Esophagus (tissue), 2 donors: ENCODE measurements at regions not wholly inside any gene's neighbourhood (a gene's known extent, or its start where the extent isn't known, plus 50 kb on each side); places are given as distances from the start of the nearest gene placed in this dataset.

ENCODE experiments used
- H3K27ac ChIP-seq, 2 donors: one replicate each; pipeline ENCODE4 v1.5.1; 2013; ENCODE audit warnings: low read depth in 2 of 2, mild to moderate bottlenecking in 2 of 2, inconsistent platforms in 1 of 2, low read length in 1 of 2, moderate library complexity in 1 of 2
- H3K27me3 ChIP-seq, 2 donors: one replicate each; pipeline ENCODE4 v1.6.1; 2013; ENCODE audit warnings: low read length in 2 of 2, control low read depth in 1 of 2, mild to moderate bottlenecking in 1 of 2; ENCODE audit not compliant: insufficient read depth in 2 of 2, control insufficient read depth in 1 of 2
- H3K36me3 ChIP-seq, 2 donors: one replicate each; pipeline ENCODE4 v1.6.1; 2013; ENCODE audit warnings: low read length in 1 of 2; ENCODE audit not compliant: control insufficient read depth in 2 of 2, insufficient read depth in 2 of 2
- H3K4me1 ChIP-seq, 2 donors: one replicate each; pipeline ENCODE4 v1.6.1; 2013; ENCODE audit warnings: low read length in 1 of 2; ENCODE audit not compliant: control insufficient read depth in 2 of 2, insufficient read depth in 2 of 2
- H3K4me3 ChIP-seq, 2 donors: one replicate each; pipeline ENCODE4 v1.5.1; 2013; ENCODE audit warnings: low read length in 2 of 2, mild to moderate bottlenecking in 2 of 2, low read depth in 1 of 2, moderate library complexity in 1 of 2
- H3K9me3 ChIP-seq, 2 donors: one replicate each; pipeline ENCODE4 v1.6.1; 2013; ENCODE audit warnings: mild to moderate bottlenecking in 2 of 2, low read depth in 1 of 2, low read length in 1 of 2, moderate library complexity in 1 of 2; ENCODE audit not compliant: control insufficient read depth in 2 of 2, insufficient read depth in 1 of 2
- WGBS, 2 donors: extraction: QIAGEN DNeasy Blood & Tissue Kit; methylation state at CpG; one replicate each; pipeline ENCODE4 v1.1.7; 2013; 5-methylcytosine and 5-hydroxymethylcytosine counted together
- donor health status: healthy with polysubstance abuse.
- donor health status: Bipolar disorder and iron deficiency.

- H3K36me3 ChIP-seq, result no peaks in the 10 kb centered on the region
- H3K27ac ChIP-seq, result no peak overlapping the region
- 52 to 66% methylated on average over 4 of the region's 4 CpGs for WGBS, 2 donors
- H3K4me1 ChIP-seq, result no peaks in the 10 kb centered on the region
- H3K9me3 ChIP-seq, result no peaks in the 10 kb centered on the region
- no peaks in the 10 kb centered on the region for H3K27me3 ChIP-seq
- H3K4me3 ChIP-seq, result no peak overlapping the region
Observed at GRCh38 chr20:10783707-10784553, 110.1 kb upstream of the JAG1 start.

DNA sequence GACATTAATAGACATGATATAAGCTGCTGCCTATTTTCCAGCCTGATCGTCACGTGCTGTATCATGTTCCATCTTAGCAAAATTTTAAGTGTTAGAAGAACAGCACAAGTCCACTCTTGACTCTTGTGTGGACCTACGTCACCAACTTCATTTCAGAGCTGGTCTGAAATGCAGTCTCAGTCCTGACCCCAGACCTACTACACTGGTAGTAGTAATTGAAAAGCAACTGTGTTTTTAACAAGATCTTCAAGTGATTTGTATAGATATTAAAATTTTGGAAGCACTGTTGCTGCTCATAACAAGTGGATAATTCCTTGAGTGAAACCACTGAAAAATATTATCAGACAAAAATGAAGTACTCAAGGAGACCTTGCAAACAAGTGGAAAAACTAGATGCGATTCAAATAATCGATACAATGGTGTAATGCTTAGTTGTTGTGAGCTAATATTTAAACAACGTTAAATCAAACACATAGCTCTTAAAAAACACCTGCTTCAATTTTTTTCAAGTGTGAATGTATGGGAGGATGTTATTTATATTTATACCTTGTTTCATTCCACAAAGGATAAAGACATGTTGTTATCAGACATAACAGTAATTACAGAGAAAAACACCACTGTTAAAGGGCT is 110.9 kb upstream of the JAG1 start:
- no peaks in the 10 kb centered on the region for H3K27me3 ChIP-seq
- no peak overlapping the region for H3K27ac ChIP-seq
- no peaks in the 10 kb centered on the region for H3K9me3 ChIP-seq
- no peak overlapping the region for H3K4me3 ChIP-seq
- H3K4me1 ChIP-seq, result no peaks in the 10 kb centered on the region
- no peaks in the 10 kb centered on the region for H3K36me3 ChIP-seq
- WGBS, 2 donors, result 65 to 77% methylated on average over 6 of the region's 6 CpGs

- Histone ChIP-seq H3K36me3 (no peaks in the 10 kb centered on the region), H3K27ac (no peak overlapping the region), H3K4me3 (no peak overlapping the region), H3K9me3 (no peaks in the 10 kb centered on the region), H3K27me3 (no peaks in the 10 kb centered on the region), H3K4me1 (peaks cover 5 to 6% of the 10 kb centered on the region in 2 donors)
- 75 to 81% methylated on average over 1 of the region's 1 CpG for WGBS, 2 donors
Observed at GRCh38 chr20:10786678-10787077, 112.9 kb upstream of the JAG1 start.

DNA sequence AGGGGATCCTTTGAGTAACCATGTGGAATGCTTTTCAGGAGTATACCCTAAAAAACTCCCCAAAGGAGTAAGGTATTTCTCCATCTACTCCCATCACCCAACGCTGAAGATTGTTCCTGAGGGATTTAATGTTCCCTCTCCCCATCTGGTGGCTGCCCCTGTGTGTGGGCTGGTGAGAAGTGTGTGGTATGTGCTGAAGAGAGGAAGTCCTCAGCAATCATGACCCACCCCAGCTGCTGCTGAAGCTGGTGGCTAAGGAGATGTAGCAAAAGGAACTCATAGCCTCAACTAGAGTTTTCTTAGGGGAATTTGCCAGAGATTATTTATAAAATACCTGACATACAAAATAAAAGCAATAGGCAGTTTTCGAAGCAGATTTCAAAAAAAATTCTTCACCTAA is 114.3 kb upstream of the JAG1 start:
- Histone ChIP-seq H3K4me3 (no peak overlapping the region), H3K36me3 (no peaks in the 10 kb centered on the region), H3K9me3 (no peaks in the 10 kb centered on the region), H3K4me1 (peaks cover 5 to 6% of the 10 kb centered on the region in 2 donors), H3K27me3 (no peaks in the 10 kb centered on the region), H3K27ac (no peak overlapping the region)
- whole genome bisulfite sequencing, 2 donors, result 62 to 89% methylated on average over 2 of the region's 2 CpGs

DNA sequence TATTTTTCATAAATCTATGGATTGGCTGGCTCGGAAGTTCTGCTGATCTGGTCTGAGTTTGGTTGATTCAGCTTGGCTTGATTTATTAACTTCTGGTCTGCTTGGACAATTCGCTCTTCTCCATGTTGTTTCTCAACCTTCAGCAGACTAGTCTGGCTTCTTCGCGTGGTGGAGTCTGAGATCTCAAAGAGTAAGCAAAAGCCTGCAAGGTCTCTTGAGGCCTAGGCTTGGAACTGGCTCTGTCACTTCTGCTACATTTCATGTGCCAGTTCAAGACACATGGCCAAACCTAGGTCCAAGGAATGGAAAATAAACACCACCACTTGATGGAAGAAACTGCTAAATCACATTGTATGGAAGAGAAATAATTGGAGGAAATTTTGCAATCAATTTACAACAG is 115.1 kb upstream of the JAG1 start:
- Histone ChIP-seq H3K4me3 (no peak overlapping the region), H3K36me3 (no peaks in the 10 kb centered on the region), H3K9me3 (no peaks in the 10 kb centered on the region), H3K27ac (no peak overlapping the region), H3K27me3 (no peaks in the 10 kb centered on the region), H3K4me1 (peaks cover 5 to 6% of the 10 kb centered on the region in 2 donors)
- WGBS, 2 donors, result 83 to 86% methylated on average over 4 of the region's 4 CpGs

DNA sequence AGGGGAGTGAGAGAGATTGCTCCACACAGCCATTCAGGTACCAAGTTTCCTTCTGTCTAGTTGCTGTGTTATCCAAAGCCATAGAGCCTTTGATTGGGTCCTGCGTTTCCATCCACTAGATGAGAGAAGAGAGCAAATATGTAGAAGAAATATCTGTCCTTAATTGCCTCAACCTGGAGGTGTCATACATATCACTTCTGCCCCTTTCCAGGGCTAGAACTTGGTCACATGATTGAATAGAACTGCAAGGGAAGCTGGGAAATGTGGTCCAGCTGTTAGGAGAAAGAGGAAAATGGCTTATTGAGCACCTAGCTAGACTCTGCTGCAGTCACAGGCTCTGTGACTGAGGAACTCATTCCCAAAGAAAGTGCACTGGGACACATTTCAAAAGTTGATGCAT is 115.6 kb upstream of the JAG1 start:
- no peaks in the 10 kb centered on the region for H3K9me3 ChIP-seq
- H3K36me3 ChIP-seq, result no peaks in the 10 kb centered on the region
- peaks cover 5 to 7% of the 10 kb centered on the region in 2 donors for H3K4me1 ChIP-seq
- H3K4me3 ChIP-seq, result no peak overlapping the region
- no peak overlapping the region for H3K27ac ChIP-seq
- 92 to 96% methylated on average over 1 of the region's 1 CpG for WGBS, 2 donors
- H3K27me3 ChIP-seq, result no peaks in the 10 kb centered on the region

GRCh38 chr20:10790013-10790412 is 116.2 kb upstream of the JAG1 start:
- no peak overlapping the region for H3K4me3 ChIP-seq
- H3K9me3 ChIP-seq, result no peaks in the 10 kb centered on the region
- no peaks in the 10 kb centered on the region for H3K27me3 ChIP-seq
- no peak overlapping the region for H3K27ac ChIP-seq
- H3K4me1 ChIP-seq, result peaks cover 8 to 11% of the 10 kb centered on the region in 2 donors
- WGBS, 2 donors, result 60 to 68% methylated on average over 8 of the region's 8 CpGs
- H3K36me3 ChIP-seq, result no peaks in the 10 kb centered on the region

DNA sequence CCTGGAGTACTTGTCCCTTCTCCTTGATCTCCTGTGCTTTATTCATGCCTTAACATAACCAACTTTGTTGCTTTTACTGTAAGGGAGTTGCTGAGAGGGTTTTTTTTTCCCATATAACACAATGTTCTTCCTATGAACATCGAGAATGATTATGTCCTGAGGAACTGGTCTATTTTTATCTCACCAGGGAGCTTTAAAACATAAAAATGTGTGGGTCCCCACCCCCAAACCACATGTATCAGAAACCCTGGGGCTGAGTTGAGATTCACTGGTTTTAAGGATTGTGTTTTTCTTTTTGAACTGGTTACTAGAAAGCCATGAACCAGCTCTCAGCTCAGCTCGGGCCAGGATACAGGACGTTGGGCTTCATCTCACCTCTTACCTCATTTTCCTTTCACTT is 118.5 kb upstream of the JAG1 start:
- H3K27me3 ChIP-seq, result no peaks in the 10 kb centered on the region
- H3K27ac ChIP-seq, result peak overlapping the region; percentile 45 to 63
- H3K4me1 ChIP-seq, result peaks cover 8 to 15% of the 10 kb centered on the region in 2 donors
- no peaks in the 10 kb centered on the region for H3K9me3 ChIP-seq
- WGBS, 2 donors, result 59 to 68% methylated on average over 3 of the region's 3 CpGs
- no peak overlapping the region for H3K4me3 ChIP-seq
- H3K36me3 ChIP-seq, result no peaks in the 10 kb centered on the region

DNA sequence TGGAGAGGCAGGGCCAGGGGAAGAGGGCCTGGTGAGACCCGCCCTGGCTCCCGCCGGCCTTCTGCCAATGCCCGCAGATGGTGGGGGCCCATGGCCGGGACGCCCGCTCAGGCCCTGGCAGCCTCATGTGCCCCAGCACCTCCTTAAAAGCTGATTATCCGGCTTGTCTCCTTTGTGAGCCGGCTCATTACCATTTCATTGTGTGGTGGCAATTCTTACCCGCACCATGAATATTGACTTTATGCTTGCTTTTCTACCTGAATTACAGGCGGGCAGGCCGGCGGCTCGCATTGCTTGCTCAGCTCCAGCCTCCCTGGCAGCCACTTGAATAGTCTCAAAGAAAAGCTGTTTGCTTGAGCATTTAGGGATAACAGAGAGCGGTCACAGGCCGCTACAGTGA is 120.0 kb upstream of the JAG1 start:
- Histone ChIP-seq H3K36me3 (no peaks in the 10 kb centered on the region), H3K27me3 (no peaks in the 10 kb centered on the region), H3K4me1 (peaks cover 8 to 15% of the 10 kb centered on the region in 2 donors), H3K9me3 (no peaks in the 10 kb centered on the region), H3K27ac (peak overlapping the region; percentile 33 to 62), H3K4me3 (no peak overlapping the region)
- WGBS, 2 donors, result 49 to 70% methylated on average over 16 of the region's 16 CpGs

GRCh38 chr20:10794765-10795164 is 121.0 kb upstream of the JAG1 start:
- Histone ChIP-seq H3K27ac (no peak overlapping the region), H3K9me3 (no peaks in the 10 kb centered on the region), H3K27me3 (no peaks in the 10 kb centered on the region), H3K4me3 (no peak overlapping the region), H3K4me1 (peaks cover 8 to 16% of the 10 kb centered on the region in 2 donors), H3K36me3 (no peaks in the 10 kb centered on the region)
- 86 to 97% methylated on average over 3 of the region's 3 CpGs for WGBS, 2 donors
